HUDEP-2 (cell line): ENCODE measurements at regions not wholly inside any gene's neighbourhood (a gene's known extent, or its start where the extent isn't known, plus 50 kb on each side); places are given as distances from the start of the nearest gene placed in this dataset.

Source experiments
- DNase-seq, 76 experiments: peaks; one replicate each; lab custom pipeline; 2025; ENCODE audit not compliant: unreplicated experiment in 76 of 76; lab: John Stamatoyannopoulos, UW

GRCh38 chr14:66092748-66093147 is 393.4 kb upstream of the CCDC196 start:
- DNase-seq, result no peak

GRCh38 chr14:66094001-66094727 is 392.0 kb upstream of the CCDC196 start:
- DNase-seq, result no peak

- no peak for DNase-seq
Measured at GRCh38 chr14:66099451-66099850, 386.7 kb upstream of the CCDC196 start.

GRCh38 chr14:66099931-66100330 is 386.2 kb upstream of the CCDC196 start:
- DNase-seq, result no peak

DNA sequence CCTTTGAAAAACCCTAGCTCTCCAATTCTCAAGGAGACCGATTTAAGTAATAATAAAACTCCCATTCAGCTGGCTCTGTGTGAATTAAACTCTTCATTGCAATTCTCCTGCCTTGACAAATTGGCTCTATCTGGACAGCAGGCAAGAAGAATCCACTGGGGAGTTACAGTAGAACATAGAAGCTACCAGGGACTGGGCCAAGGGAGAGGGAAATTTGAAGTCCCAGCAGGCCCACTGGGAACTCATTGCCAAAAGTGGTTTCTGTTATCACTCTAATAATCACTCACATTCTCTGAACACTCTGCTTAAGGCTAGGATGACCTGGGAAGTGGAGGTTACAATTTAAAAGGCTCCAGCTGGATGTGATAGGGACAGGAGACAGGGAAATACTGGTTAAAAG is 384.5 kb upstream of the CCDC196 start:
- DNase-seq, result no peak

GRCh38 chr14:66104486-66104885 is 381.7 kb upstream of the CCDC196 start:
- DNase-seq, result no peak

DNA sequence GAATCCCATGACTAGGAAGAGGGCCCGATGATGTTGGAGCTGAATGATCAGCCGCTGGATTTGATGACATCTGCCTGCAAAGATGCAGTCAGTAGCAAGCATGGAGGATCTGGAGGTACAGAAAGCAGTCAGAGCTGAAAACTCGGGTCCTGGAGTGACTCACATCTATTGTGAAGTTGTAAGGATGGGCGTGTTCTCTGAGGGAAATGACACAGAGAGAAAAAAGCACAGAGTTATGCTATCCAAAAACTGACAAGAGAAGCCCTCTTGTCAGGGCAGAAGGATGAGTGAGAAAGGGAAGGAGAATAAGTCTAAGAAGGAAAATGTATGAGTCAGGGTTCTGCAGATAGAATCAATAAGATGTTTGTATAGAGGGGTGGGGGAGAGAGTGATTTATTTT is 380.4 kb upstream of the CCDC196 start:
- DNase-seq, result no peak

GRCh38 chr14:66109426-66109825 is 376.7 kb upstream of the CCDC196 start:
- DNase-seq, result no peak

GRCh38 chr14:66111891-66112290 is 374.3 kb upstream of the CCDC196 start:
- no peak for DNase-seq

DNA sequence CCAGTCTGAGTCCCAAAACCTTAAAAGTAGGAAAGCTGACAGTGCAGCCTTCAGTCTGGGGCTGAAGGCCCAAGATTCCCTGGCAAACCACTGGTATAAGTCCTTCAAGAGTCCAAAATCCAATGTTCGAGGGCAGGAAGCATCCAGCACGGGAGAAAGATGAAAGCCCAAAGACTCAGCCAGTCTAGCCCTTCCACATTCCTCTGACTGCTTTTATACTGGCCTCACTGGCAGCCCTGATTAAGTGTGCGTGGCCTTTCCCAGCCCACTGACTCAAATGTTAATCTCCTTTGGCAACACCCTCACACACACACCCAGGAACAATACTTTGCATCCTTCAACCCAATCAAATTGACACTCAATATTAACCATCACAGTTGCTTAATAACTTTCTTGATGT is 372.1 kb upstream of the CCDC196 start:
- DNase-seq, result no peak

- DNase-seq, result no peak
Measured at GRCh38 chr14:66115740-66116502, 370.2 kb upstream of the CCDC196 start.

GRCh38 chr14:66116732-66117131 is 369.4 kb upstream of the CCDC196 start:
- no peak for DNase-seq

GRCh38 chr14:66117600-66117999 is 368.6 kb upstream of the CCDC196 start:
- no peak for DNase-seq

- DNase-seq, result no peak
Measured at GRCh38 chr14:66119606-66120231, 366.5 kb upstream of the CCDC196 start.

GRCh38 chr14:66120402-66120801 is 365.8 kb upstream of the CCDC196 start:
- DNase-seq, result no peak

DNA sequence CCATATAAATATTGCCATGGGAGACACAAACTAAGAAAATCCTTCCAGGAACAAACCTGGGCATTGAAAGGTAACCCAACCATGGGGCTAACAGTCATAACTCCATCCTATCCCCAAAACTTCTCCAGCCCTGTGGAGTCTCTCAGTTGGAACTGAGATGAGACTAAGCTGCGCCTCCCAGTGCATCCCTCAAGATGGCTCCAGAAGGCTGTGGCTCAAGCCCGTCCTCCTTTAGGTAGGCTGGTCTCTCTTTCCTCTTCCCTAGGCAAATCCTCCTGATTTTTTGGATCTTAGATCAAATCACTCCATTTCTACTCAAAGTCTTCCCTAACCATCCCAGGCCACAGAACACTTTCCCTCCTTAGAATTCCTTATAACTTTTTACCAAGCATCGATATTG is 364.3 kb upstream of the CCDC196 start:
- DNase-seq, result no peak

- DNase-seq, result no peak
Measured at GRCh38 chr14:66129224-66129623, 356.9 kb upstream of the CCDC196 start.

DNA sequence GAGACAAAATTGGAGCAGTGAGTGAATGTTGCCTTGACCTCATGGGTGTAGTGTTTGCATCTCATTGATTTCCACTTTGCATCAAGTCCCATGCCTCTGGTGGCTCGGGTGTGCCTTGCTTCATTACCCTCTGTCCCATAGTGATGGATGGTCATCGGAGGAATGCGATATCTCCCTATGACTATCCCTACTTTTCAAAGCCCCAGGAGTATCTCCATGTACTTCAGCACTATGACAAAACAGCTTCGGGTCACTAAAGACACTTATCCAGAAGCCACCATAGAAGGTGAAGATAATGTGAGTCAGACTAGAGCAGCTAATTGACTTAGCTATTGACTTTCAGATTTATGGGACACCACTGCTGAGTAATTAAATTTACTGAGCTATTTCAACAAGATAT is 355.1 kb upstream of the CCDC196 start:
- DNase-seq, result no peak

GRCh38 chr14:66133666-66134065 is 352.5 kb upstream of the CCDC196 start:
- DNase-seq, result no peak

DNA sequence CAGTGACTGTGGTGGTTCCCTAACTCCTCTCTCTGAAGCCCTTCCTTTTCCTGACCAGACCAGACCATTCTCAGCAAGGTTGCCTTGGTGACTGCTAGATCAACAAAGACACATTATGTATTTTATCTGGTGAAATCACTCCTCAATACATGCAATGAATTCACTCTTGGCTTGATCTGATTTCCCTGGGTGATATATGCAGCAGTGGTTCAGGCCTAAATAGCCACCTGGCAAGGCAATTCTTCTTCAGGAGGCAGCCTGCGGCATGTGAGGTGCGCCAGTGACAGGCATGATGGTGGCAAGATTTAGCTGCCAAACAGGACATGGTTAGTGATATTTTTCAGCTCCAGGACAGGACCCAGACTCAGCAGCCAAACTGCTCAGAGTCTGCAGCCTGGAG is 350.3 kb upstream of the CCDC196 start:
- DNase-seq, result no peak

DNA sequence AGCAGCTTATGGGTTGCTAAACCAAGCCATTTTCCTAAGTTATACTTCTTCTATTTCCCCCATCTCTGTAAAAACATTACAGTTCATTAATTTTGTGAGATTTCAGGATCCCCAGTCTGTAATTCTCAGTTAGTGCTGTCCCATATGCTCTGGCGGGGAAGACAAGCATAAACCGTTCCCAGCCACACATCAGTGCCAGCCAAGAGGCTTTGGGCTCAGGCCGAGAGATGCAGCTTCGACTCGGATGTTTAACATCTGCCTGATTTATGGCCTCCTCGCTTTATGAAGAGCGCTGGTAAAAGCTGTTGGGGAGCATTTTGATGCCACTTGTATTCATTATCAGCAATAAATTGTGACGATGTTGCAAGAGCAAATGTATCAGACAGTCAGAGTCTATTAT is 349.1 kb upstream of the CCDC196 start:
- no peak for DNase-seq

DNA sequence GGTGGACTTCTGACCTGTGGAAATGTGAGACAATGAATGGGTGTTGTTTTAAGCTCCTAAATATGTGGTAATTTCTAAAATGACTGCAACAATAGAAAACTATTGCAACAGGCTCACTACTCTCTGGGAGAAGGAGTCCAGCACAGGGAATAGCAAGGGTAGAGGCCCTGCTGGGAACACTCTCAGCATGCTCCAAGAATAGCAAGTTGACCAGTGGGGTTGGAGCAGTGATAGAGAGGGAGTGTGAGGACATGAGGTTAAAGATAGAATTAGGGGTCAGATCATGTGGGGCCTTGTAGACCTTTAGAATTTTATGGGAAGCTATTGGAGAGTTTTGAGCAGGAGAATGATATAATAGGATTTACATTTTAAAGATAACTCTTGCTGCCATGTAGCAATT is 346.7 kb upstream of the CCDC196 start:
- no peak for DNase-seq
